Right atrium auricular region (tissue), 2 donors: ENCODE measurements at regions not wholly inside any gene's neighbourhood (a gene's known extent, or its start where the extent isn't known, plus 50 kb on each side); places are given as distances from the start of the nearest gene placed in this dataset.

Experiments used
- DNase-seq: peaks from one replicate; pipeline ENCODE4 v3.0.0-alpha.2; 2019; ENCODE audit warnings: low spot score
- H3K27ac ChIP-seq, 2 donors: fragments of 200-600 bp; sonication (generic); 1 replicate in 1 of 2; 2 replicates in 1 of 2; pipeline ENCODE4 v1.5.1; 2016 to 2019
- H3K27me3 ChIP-seq, 2 donors: fragments of 200-600 bp; sonication (generic); one replicate each; pipeline versions ENCODE4 v1.5.1 to v1.6.0; 2017 to 2019
- H3K36me3 ChIP-seq: fragments of 200-600 bp; sonication (generic); one replicate; pipeline ENCODE4 v1.5.1; 2016
- H3K4me1 ChIP-seq, 2 donors: fragments of 200-600 bp; sonication (generic); one replicate each; pipeline versions ENCODE4 v1.5.1 to v1.6.0; 2017 to 2019
- H3K4me3 ChIP-seq, 2 donors: fragments of 200-600 bp; sonication (generic); 1 replicate in 1 of 2; 2 replicates in 1 of 2; pipeline ENCODE4 v1.5.1; 2017 to 2019; ENCODE audit warnings: mild to moderate bottlenecking in 1 of 2, moderate library complexity in 1 of 2
- H3K9me3 ChIP-seq, 2 donors: fragments of 200-600 bp; sonication (generic); one replicate each; pipeline ENCODE4 v1.5.1; 2019
- TF ChIP-seq, protein P1 (sequence below), 2 donors: fragments of 200-600 bp; sonication (generic); IDR thresholded peaks; one replicate each; pipeline ENCODE4 v1.5.1; 2019; ENCODE audit warnings: antibody characterized with exemption in 2 of 2

DNA sequence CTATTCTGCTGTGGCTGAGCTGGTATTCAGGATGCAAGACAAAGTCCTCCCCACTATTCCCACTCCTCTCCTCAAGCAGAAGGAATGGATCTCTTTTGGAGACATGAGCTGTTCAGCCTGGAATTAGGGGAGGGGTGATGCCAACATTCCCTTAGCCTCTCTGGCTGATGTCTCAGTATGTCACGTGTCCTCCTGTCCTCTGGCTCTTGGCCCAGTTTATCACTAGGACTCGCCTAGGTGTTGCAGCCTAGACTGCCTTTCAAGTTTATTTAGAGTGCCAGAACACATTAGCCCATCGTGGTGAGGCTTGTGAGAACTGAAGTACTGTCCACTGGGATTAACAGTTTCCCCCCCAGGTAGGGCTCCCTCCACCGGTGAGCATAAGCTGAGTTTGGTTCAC, 239.9 kb upstream of the MIS18BP1 start:
- TF ChIP-seq, protein P1, sequence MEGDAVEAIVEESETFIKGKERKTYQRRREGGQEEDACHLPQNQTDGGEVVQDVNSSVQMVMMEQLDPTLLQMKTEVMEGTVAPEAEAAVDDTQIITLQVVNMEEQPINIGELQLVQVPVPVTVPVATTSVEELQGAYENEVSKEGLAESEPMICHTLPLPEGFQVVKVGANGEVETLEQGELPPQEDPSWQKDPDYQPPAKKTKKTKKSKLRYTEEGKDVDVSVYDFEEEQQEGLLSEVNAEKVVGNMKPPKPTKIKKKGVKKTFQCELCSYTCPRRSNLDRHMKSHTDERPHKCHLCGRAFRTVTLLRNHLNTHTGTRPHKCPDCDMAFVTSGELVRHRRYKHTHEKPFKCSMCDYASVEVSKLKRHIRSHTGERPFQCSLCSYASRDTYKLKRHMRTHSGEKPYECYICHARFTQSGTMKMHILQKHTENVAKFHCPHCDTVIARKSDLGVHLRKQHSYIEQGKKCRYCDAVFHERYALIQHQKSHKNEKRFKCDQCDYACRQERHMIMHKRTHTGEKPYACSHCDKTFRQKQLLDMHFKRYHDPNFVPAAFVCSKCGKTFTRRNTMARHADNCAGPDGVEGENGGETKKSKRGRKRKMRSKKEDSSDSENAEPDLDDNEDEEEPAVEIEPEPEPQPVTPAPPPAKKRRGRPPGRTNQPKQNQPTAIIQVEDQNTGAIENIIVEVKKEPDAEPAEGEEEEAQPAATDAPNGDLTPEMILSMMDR (IDR thresholded peaks at IDR 0.05): no peak
- Histone ChIP-seq H3K9me3 (no peaks in the 10 kb centered on the region), H3K4me1 (peaks cover 0 to 8% of the 10 kb centered on the region in 2 donors), H3K36me3 (no peaks in the 10 kb centered on the region), H3K27ac (peak overlapping the region in 1 of 2 donors; percentile 57), H3K4me3 (no peak overlapping the region), H3K27me3 (no peaks in the 10 kb centered on the region)
- DNase-seq: peak; percentile 58

DNA sequence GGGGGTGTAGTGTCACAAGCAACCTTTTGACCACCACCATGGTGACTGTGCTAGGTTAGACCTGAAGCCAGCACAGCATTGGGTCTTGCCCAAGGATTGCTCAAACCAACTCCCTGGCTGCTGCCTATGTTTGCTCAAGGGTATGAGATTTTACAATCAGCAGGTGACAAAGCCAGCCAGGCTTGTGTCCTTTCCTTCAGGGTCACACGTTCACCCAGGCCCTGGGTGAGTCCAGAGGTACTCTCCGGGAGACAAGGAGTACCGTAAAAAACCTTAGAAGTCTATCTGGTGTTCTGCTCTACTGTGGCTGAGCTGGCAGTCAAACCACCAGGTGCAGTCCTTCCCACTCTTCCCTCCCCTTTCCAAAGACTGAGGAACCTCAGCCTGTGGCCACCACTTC, 238.9 kb upstream of the MIS18BP1 start:
- H3K27ac ChIP-seq: peak overlapping the region in 1 of 2 donors; percentile 57
- H3K36me3 ChIP-seq: no peaks in the 10 kb centered on the region
- peaks cover 0 to 8% of the 10 kb centered on the region in 2 donors for H3K4me1 ChIP-seq
- DNase-seq: no peak
- no peaks in the 10 kb centered on the region for H3K9me3 ChIP-seq
- H3K27me3 ChIP-seq: no peaks in the 10 kb centered on the region
- TF ChIP-seq, protein P1 (IDR thresholded peaks at IDR 0.05): no peak
- H3K4me3 ChIP-seq: no peak overlapping the region

DNA sequence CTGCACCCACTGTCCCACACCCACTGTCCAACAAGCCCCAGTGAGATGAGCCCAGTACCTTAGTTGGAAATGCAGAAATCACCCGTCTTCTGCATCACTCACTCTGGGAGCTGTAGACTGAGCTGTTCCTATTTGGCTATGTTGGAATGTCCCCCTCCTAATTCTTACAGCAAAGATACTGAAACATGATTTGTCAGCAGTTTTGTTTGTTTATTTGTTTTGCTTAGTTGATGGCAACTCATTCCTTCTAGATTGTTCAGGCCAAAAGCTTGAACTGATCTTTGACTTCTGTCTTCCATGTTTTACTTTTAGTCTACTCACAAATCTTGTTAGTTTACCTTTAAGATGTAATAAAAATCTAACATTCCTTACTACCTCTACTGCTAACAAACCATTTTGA, 233.6 kb upstream of the MIS18BP1 start:
- Histone ChIP-seq H3K27me3 (no peaks in the 10 kb centered on the region), H3K9me3 (peaks cover 0 to 4% of the 10 kb centered on the region in 2 donors), H3K36me3 (no peaks in the 10 kb centered on the region), H3K4me1 (no peaks in the 10 kb centered on the region), H3K4me3 (no peak overlapping the region), H3K27ac (no peak overlapping the region)
- TF ChIP-seq, protein P1 (IDR thresholded peaks at IDR 0.05): no peak
- no peak for DNase-seq

DNA sequence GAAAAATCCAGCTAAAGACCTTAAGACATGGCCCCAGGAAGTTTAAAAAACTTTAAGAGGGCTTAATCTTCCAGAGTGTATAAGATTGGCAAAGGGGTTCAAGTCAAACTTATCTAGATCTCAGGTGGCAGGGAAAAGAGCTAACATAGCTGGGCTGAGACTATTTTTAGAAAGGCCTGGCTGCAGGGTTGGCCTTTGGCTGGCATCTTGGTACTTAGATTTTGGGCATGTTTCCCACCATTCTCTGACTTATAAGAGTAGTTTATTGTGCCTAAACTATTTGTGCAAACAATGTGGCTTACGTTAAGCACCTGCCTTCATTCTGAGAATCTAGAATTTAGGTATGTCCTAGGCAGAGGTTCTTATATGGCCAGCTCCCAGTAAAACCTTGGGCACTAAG, 214.0 kb upstream of the MIS18BP1 start:
- Histone ChIP-seq H3K4me1 (no peaks in the 10 kb centered on the region), H3K9me3 (no peaks in the 10 kb centered on the region), H3K27ac (peak overlapping the region in 1 of 2 donors; percentile 22), H3K4me3 (no peak overlapping the region), H3K36me3 (no peaks in the 10 kb centered on the region), H3K27me3 (no peaks in the 10 kb centered on the region)
- DNase-seq: no peak
- TF ChIP-seq, protein P1 (IDR thresholded peaks at IDR 0.05): no peak

DNA sequence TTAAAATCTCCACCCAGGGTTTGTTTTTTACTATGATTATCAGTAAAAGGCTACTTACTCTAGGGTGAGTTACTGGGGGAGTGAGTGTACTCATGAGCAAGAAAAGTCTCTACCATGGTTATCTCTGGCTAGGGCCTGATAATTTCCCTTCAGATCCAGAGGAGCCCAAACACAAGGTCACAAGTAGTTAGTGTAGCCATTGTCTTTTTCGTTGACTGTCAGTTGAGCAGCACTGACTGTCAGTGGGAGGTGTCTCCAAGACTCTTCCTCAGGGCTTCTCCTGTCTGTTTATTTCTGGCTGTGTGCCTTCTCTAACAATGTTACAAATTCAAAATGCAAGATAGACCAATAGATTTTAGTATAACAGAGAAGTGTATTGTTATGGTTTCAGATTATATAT, 181.2 kb upstream of the MIS18BP1 start:
- DNase-seq: no peak
- Histone ChIP-seq H3K4me3 (no peak overlapping the region), H3K36me3 (no peaks in the 10 kb centered on the region), H3K27me3 (no peaks in the 10 kb centered on the region), H3K9me3 (no peaks in the 10 kb centered on the region), H3K27ac (no peak overlapping the region), H3K4me1 (no peaks in the 10 kb centered on the region)
- TF ChIP-seq, protein P1 (IDR thresholded peaks at IDR 0.05): no peak

DNA sequence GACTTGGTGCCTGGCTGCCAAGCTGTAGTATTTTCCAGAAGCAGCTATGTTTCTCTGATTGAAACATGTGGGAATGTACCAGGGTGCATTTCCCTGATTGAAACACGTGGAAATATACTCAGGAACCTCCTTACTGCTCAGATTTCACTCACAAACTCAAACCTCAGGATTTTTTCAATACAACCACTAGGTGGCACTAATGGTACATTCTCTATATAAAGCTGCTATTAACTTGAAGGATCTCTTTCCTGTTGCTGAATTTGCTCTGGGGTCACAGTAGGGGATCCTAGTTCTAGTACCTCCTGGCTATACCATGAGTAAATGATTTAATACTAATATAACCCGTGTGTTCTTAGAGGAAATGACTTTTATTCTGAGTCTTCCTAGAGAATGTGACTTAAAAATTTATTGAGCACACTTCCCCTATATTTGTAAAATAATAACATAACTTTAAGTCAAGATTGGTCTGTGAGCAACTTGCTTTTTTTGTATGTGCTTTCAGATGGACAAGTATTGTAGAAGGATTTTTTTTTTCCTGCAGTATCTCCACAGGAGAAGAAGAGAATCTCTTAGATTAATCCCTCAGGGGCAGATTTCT, 173.8 kb upstream of the MIS18BP1 start:
- TF ChIP-seq, protein P1 (IDR thresholded peaks at IDR 0.05): peak in 1 of 2 donors; percentile 78
- H3K27ac ChIP-seq: no peak overlapping the region
- no peak overlapping the region for H3K4me3 ChIP-seq
- H3K9me3 ChIP-seq: no peaks in the 10 kb centered on the region
- DNase-seq: no peak
- H3K4me1 ChIP-seq: peaks cover 0 to 10% of the 10 kb centered on the region in 2 donors
- no peaks in the 10 kb centered on the region for H3K36me3 ChIP-seq
- H3K27me3 ChIP-seq: no peaks in the 10 kb centered on the region
